HEK293 (cell line): ENCODE measurements at regions not wholly inside any gene's neighbourhood (a gene's known extent, or its start where the extent isn't known, plus 50 kb on each side); places are given as distances from the start of the nearest gene placed in this dataset.

Experiments
- CTCF ChIA-PET: fragments of 350-600 bp; formaldehyde crosslinking; extraction: SDS; loops from one replicate; lab custom pipeline; 2021; ENCODE audit warnings: antibody characterized with exemption; lab: Yijun Ruan, JAX
- POLR2A ChIA-PET: fragments of 300-600 bp; formaldehyde crosslinking; extraction: SDS; loops from one replicate; lab custom pipeline; 2020; ENCODE audit warnings: antibody characterized with exemption, inconsistent platforms; lab: Yijun Ruan, JAX
- H3K27ac ChIP-seq: fragments of 200-500 bp; sonication (Bioruptor generic); 2 replicates; pipeline ENCODE4 v1.5.1; 2014; ENCODE audit warnings: low read depth, low read length, control low read depth, inconsistent platforms; ENCODE audit errors: extremely low read depth
- H3K36me3 ChIP-seq, 2 experiments: fragments of 200-500 bp in 1 of 2; sonication (Bioruptor generic) in 1 of 2; 1 replicate in 1 of 2; 2 replicates in 1 of 2; pipeline ENCODE4 v1.5.1; 2014 to 2017; ENCODE audit warnings: inconsistent platforms in 2 of 2, low read length in 2 of 2; ENCODE audit not compliant: control insufficient read depth in 2 of 2, insufficient read depth in 1 of 2
- H3K4me1 ChIP-seq: fragments of 200-500 bp; sonication (Bioruptor generic); 2 replicates; pipeline ENCODE4 v1.5.1; 2014; ENCODE audit warnings: mild to moderate bottlenecking, low read length, inconsistent platforms; ENCODE audit not compliant: control insufficient read depth, insufficient read depth
- H3K4me3 ChIP-seq: 2 replicates; pipeline ENCODE4 v1.5.1; 2011; ENCODE audit warnings: low read depth, mild to moderate bottlenecking, control low read depth, low read length, moderate library complexity
- H3K9me3 ChIP-seq: fragments of 200-500 bp; sonication (Bioruptor generic); 2 replicates; pipeline ENCODE4 v1.5.1; 2014; ENCODE audit warnings: low read depth, low read length, inconsistent platforms; ENCODE audit not compliant: control insufficient read depth, insufficient read depth
- BCL6B ChIP-seq: fragments of 450-650 bp; formaldehyde crosslinking; IDR thresholded peaks from 2 replicates; pipeline ENCODE4 v1.5.1; 2017; ENCODE audit warnings: missing biosample characterization, missing genetic modification characterization
- EGR2 ChIP-seq: fragments of 450-650 bp; formaldehyde crosslinking; IDR thresholded peaks from 2 replicates; pipeline ENCODE4 v1.5.1; 2016; ENCODE audit warnings: low read depth, missing biosample characterization, missing genetic modification characterization
- FEZF1 ChIP-seq: fragments of 450-650 bp; formaldehyde crosslinking; IDR thresholded peaks from 2 replicates; pipeline ENCODE4 v1.5.1; 2016; ENCODE audit warnings: missing biosample characterization, missing genetic modification characterization
- INSM2 ChIP-seq: fragments of 450-650 bp; formaldehyde crosslinking; IDR thresholded peaks from 2 replicates; pipeline ENCODE4 v1.5.1; 2016; ENCODE audit warnings: missing biosample characterization, missing genetic modification characterization
- MEIS1 ChIP-seq: sonication (generic); formaldehyde crosslinking; IDR thresholded peaks from 2 replicates; pipeline ENCODE4 v1.8.1; 2022; ENCODE audit warnings: missing genetic modification reagents, mild to moderate bottlenecking, borderline replicate concordance
- SP3 ChIP-seq: fragments of 450-650 bp; formaldehyde crosslinking; IDR thresholded peaks from 2 replicates; pipeline ENCODE4 v1.5.1; 2016; ENCODE audit warnings: missing biosample characterization, missing genetic modification characterization
- ZBTB7A ChIP-seq: fragments of 450-650 bp; formaldehyde crosslinking; IDR thresholded peaks from 2 replicates; pipeline ENCODE4 v1.5.1; 2016; ENCODE audit warnings: low read depth, missing biosample characterization, missing genetic modification characterization
- ZFHX2 ChIP-seq: fragments of 450-650 bp; formaldehyde crosslinking; conservative IDR thresholded peaks from 2 replicates; pipeline ENCODE4 v1.5.1; 2016; ENCODE audit warnings: missing biosample characterization, missing genetic modification characterization
- ZNF23 ChIP-seq: fragments of 450-650 bp; formaldehyde crosslinking; IDR thresholded peaks from 2 replicates; pipeline ENCODE4 v1.5.1; 2016; ENCODE audit warnings: missing biosample characterization, missing genetic modification characterization, borderline replicate concordance
- ZNF302 ChIP-seq: fragments of 450-650 bp; formaldehyde crosslinking; IDR thresholded peaks from 2 replicates; pipeline ENCODE4 v1.5.1; 2016; ENCODE audit warnings: missing biosample characterization, missing genetic modification characterization, low read depth
- ZNF324 ChIP-seq: fragments of 450-650 bp; formaldehyde crosslinking; IDR thresholded peaks from 2 replicates; pipeline ENCODE4 v1.5.1; 2016; ENCODE audit warnings: missing biosample characterization, missing genetic modification characterization
- ZNF341 ChIP-seq: fragments of 450-650 bp; formaldehyde crosslinking; IDR thresholded peaks from 2 replicates; pipeline ENCODE4; 2016; ENCODE audit warnings: low read depth, missing biosample characterization, missing genetic modification characterization
- ZNF354C ChIP-seq: fragments of 450-650 bp; formaldehyde crosslinking; IDR thresholded peaks from 2 replicates; pipeline ENCODE4 v1.5.1; 2016; ENCODE audit warnings: missing biosample characterization, missing genetic modification characterization, low read depth, borderline replicate concordance
- ZNF404 ChIP-seq: fragments of 450-650 bp; formaldehyde crosslinking; IDR thresholded peaks from 2 replicates; pipeline ENCODE4 v1.5.1; 2017; ENCODE audit warnings: missing biosample characterization, missing genetic modification characterization
- ZNF488 ChIP-seq: fragments of 450-650 bp; formaldehyde crosslinking; IDR thresholded peaks from 2 replicates; pipeline ENCODE4 v1.5.1; 2016; ENCODE audit warnings: missing biosample characterization, missing genetic modification characterization
- ZNF561 ChIP-seq: fragments of 450-650 bp; IDR thresholded peaks from 2 replicates; pipeline ENCODE4 v1.5.1; 2018; ENCODE audit warnings: missing biosample characterization, missing genetic modification characterization, borderline replicate concordance
- ZNF585B ChIP-seq: fragments of 450-650 bp; formaldehyde crosslinking; IDR thresholded peaks from 2 replicates; pipeline ENCODE4 v1.5.1; 2016; ENCODE audit warnings: missing biosample characterization, missing genetic modification characterization
- ZNF629 ChIP-seq: fragments of 450-650 bp; formaldehyde crosslinking; IDR thresholded peaks from 2 replicates; pipeline ENCODE4 v1.5.1; 2017; ENCODE audit warnings: missing biosample characterization, missing genetic modification characterization
- ZNF654 ChIP-seq: fragments of 450-650 bp; formaldehyde crosslinking; IDR thresholded peaks from 2 replicates; pipeline ENCODE4 v1.5.1; 2016; ENCODE audit warnings: low read depth, missing biosample characterization, missing genetic modification characterization
- ZNF776 ChIP-seq: fragments of 450-650 bp; formaldehyde crosslinking; IDR thresholded peaks from 2 replicates; pipeline ENCODE4 v1.5.0; 2017; ENCODE audit warnings: missing biosample characterization, missing genetic modification characterization, borderline replicate concordance
- ZSCAN16 ChIP-seq: fragments of 450-650 bp; formaldehyde crosslinking; IDR thresholded peaks from 2 replicates; pipeline ENCODE4 v1.5.1; 2016; ENCODE audit warnings: missing biosample characterization, missing genetic modification characterization

GRCh38 chr4:84166486-84166885 is 332.6 kb downstream of the NKX6-1 start:
- Histone ChIP-seq H3K27ac (no peak overlapping the region), H3K9me3 (no peaks in the 10 kb centered on the region), H3K36me3 (no peaks in the 10 kb centered on the region), H3K4me3 (no peak overlapping the region), H3K4me1 (no peaks in the 10 kb centered on the region)
- ChIA-PET POLR2A (no interaction called here), CTCF (interaction anchor here (1.2 kb wide), 1 partner anchor 10 kb away, joined by 7 read pairs; no protein-coding TSS in a partner anchor)
- no peak for TF ChIP-seq ZNF302 (tag by site-specific recombination)
- peak; percentile 53; the same call in 1 of the 2 replicates for TF ChIP-seq EGR2
- no peak for TF ChIP-seq ZNF23
- TF ChIP-seq ZNF488: no peak
- peak; percentile 67 for TF ChIP-seq ZFHX2 (tag by site-specific recombination)

- TF ChIP-seq ZNF354C (tag by site-specific recombination) (no peak), ZBTB7A (tag by site-specific recombination) (no peak), FEZF1 (tag by site-specific recombination) (no peak), BCL6B (tag by site-specific recombination) (no peak)
- Histone ChIP-seq H3K4me1 (no peaks in the 10 kb centered on the region), H3K9me3 (no peaks in the 10 kb centered on the region), H3K4me3 (no peak overlapping the region), H3K27ac (no peak overlapping the region), H3K36me3 (no peaks in the 10 kb centered on the region)
- CTCF ChIA-PET: no interaction called here
- POLR2A ChIA-PET: no interaction called here
These were observed 334.9 kb downstream of the NKX6-1 start for GRCh38 chr4:84164201-84164600.

GRCh38 chr4:84159762-84160161 is 339.3 kb downstream of the NKX6-1 start:
- H3K36me3 ChIP-seq: no peaks in the 10 kb centered on the region
- CTCF ChIA-PET: interaction anchor here (0.6 to 1.0 kb wide), 2 partner anchors 14 to 576 kb away, joined by 3 to 4 read pairs; no protein-coding TSS in a partner anchor
- no peaks in the 10 kb centered on the region for H3K9me3 ChIP-seq
- POLR2A ChIA-PET: no interaction called here
- no peak overlapping the region for H3K27ac ChIP-seq
- H3K4me1 ChIP-seq: no peaks in the 10 kb centered on the region
- no peak for TF ChIP-seq ZNF404
- TF ChIP-seq ZNF654: peak; percentile 23; the same call in 1 of the 2 replicates
- no peak overlapping the region for H3K4me3 ChIP-seq

- CTCF ChIA-PET: interaction anchor here (0.6 to 1.0 kb wide), 3 partner anchors 104 to 1084 kb away, joined by 3 to 4 read pairs (median 4); no protein-coding TSS in a partner anchor
- Histone ChIP-seq H3K4me3 (no peak overlapping the region), H3K27ac (no peak overlapping the region), H3K36me3 (no peaks in the 10 kb centered on the region), H3K4me1 (no peaks in the 10 kb centered on the region), H3K9me3 (no peaks in the 10 kb centered on the region)
- TF ChIP-seq ZNF776 (tag by site-specific recombination) (no peak), MEIS1 (no peak), ZNF585B (no peak), ZNF341 (tag by site-specific recombination) (no peak), ZNF561 (tag by site-specific recombination) (no peak), SP3 (tag by site-specific recombination) (no peak), INSM2 (tag by site-specific recombination) (no peak), ZSCAN16 (tag by site-specific recombination) (no peak), ZNF629 (tag by site-specific recombination) (no peak), ZNF324 (no peak)
- POLR2A ChIA-PET: no interaction called here
These were observed 340.4 kb downstream of the NKX6-1 start for GRCh38 chr4:84158670-84159069.
